ENCODE measurements at regions not wholly inside any gene's neighbourhood (a gene's known extent, or its start where the extent isn't known, plus 50 kb on each side); places are given as distances from the start of the nearest gene placed in this dataset.

DNA sequence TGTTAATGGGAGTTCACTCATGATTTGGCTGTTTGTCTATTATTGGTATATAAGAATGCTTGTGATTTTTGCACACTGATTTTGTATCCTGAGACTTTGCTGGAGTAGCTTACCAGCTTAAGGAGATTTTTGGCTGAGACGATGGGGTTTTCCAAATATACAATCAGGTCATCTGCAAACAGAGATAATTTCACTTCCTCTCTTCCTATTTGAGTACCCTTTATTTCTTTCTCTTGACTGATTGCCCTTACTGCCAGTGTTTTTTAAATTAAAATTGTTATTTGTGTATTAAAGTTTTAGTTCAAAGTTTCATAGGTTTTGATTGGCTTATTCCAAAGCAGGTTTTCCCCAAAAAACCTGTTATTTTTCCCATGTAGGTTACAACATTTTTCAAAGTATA is 390.5 kb upstream of the RBMS3 start (continued):
- no peak for TF ChIP-seq ZNF274 (IDR thresholded peaks at IDR 0.05; ENCODE audit: borderline replicate concordance, extremely low read depth, low read length)
- no peak for TF ChIP-seq SP2 (IDR thresholded peaks at IDR 0.05; ENCODE audit: low read length)
- TF ChIP-seq, protein P1, sequence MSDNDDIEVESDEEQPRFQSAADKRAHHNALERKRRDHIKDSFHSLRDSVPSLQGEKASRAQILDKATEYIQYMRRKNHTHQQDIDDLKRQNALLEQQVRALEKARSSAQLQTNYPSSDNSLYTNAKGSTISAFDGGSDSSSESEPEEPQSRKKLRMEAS (IDR thresholded peaks at IDR 0.05): no peak
- no peak for TF ChIP-seq GABPA (IDR thresholded peaks at IDR 0.05; ENCODE audit: borderline replicate concordance, insufficient read depth, low read length)
- TF ChIP-seq, protein P2, sequence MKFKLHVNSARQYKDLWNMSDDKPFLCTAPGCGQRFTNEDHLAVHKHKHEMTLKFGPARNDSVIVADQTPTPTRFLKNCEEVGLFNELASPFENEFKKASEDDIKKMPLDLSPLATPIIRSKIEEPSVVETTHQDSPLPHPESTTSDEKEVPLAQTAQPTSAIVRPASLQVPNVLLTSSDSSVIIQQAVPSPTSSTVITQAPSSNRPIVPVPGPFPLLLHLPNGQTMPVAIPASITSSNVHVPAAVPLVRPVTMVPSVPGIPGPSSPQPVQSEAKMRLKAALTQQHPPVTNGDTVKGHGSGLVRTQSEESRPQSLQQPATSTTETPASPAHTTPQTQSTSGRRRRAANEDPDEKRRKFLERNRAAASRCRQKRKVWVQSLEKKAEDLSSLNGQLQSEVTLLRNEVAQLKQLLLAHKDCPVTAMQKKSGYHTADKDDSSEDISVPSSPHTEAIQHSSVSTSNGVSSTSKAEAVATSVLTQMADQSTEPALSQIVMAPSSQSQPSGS (IDR thresholded peaks at IDR 0.05; ENCODE audit: low read length): no peak
- TF ChIP-seq CBX8 (IDR thresholded peaks at IDR 0.05; ENCODE audit: borderline replicate concordance, low read depth, low read length): no peak
- TF ChIP-seq, protein P3, sequence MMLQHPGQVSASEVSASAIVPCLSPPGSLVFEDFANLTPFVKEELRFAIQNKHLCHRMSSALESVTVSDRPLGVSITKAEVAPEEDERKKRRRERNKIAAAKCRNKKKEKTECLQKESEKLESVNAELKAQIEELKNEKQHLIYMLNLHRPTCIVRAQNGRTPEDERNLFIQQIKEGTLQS (IDR thresholded peaks at IDR 0.05; ENCODE audit: insufficient read depth, low read depth, low read length): no peak

Measured in H1 (cell line).